ENCODE measurements at regions not wholly inside any gene's neighbourhood (a gene's known extent, or its start where the extent isn't known, plus 50 kb on each side); places are given as distances from the start of the nearest gene placed in this dataset.

- TF ChIP-seq CTCF (IDR thresholded peaks at IDR 0.05; ENCODE audit: borderline replicate concordance, control extremely low read depth, extremely low read depth, insufficient read depth, missing control alignments): no peak
- in situ Hi-C loops (cut with MboI; ENCODE audit: low sequenced_read_pairs, unreplicated experiment): no loop called here
- DNase-seq (ENCODE audit: low spot score): no peak
Measured at GRCh38 chr7:124681946-124682345, 83.6 kb downstream of the GPR37 start.

GRCh38 chr7:124680304-124680703 is 85.3 kb downstream of the GPR37 start:
- no peak for TF ChIP-seq CTCF (IDR thresholded peaks at IDR 0.05; ENCODE audit: borderline replicate concordance, control extremely low read depth, extremely low read depth, insufficient read depth, missing control alignments)
- in situ Hi-C loops (cut with MboI; ENCODE audit: low sequenced_read_pairs, unreplicated experiment): no loop called here
- no peak for DNase-seq (ENCODE audit: low spot score)

- no peak for DNase-seq (ENCODE audit: low spot score)
- in situ Hi-C loops (cut with MboI; ENCODE audit: low sequenced_read_pairs, unreplicated experiment): no loop called here
- TF ChIP-seq CTCF (IDR thresholded peaks at IDR 0.05; ENCODE audit: borderline replicate concordance, control extremely low read depth, extremely low read depth, insufficient read depth, missing control alignments): no peak
Measured at GRCh38 chr7:124679586-124680225, 85.9 kb downstream of the GPR37 start.

GRCh38 chr7:124679146-124679545 is 86.4 kb downstream of the GPR37 start:
- DNase-seq (ENCODE audit: low spot score): no peak
- no peak for TF ChIP-seq CTCF (IDR thresholded peaks at IDR 0.05; ENCODE audit: borderline replicate concordance, control extremely low read depth, extremely low read depth, insufficient read depth, missing control alignments)
- in situ Hi-C loops (cut with MboI; ENCODE audit: low sequenced_read_pairs, unreplicated experiment): no loop called here

- DNase-seq (ENCODE audit: low spot score): no peak
- in situ Hi-C loops (cut with MboI; ENCODE audit: low sequenced_read_pairs, unreplicated experiment): no loop called here
Measured at GRCh38 chr7:124674451-124674850, 91.1 kb downstream of the GPR37 start.

GRCh38 chr7:124672011-124672410 is 93.6 kb downstream of the GPR37 start:
- TF ChIP-seq CTCF (IDR thresholded peaks at IDR 0.05; ENCODE audit: borderline replicate concordance, control extremely low read depth, extremely low read depth, insufficient read depth, missing control alignments): no peak
- in situ Hi-C loops (cut with MboI; ENCODE audit: low sequenced_read_pairs, unreplicated experiment): no loop called here
- no peak for DNase-seq (ENCODE audit: low spot score)

More at GRCh38 chr7:124674451-124674850, 91.1 kb downstream of the GPR37 start:
- TF ChIP-seq CTCF (IDR thresholded peaks at IDR 0.05; ENCODE audit: borderline replicate concordance, control extremely low read depth, extremely low read depth, insufficient read depth, missing control alignments): no peak

All from GM13976 (cell line).